ENCODE measurements at regions not wholly inside any gene's neighbourhood (a gene's known extent, or its start where the extent isn't known, plus 50 kb on each side); places are given as distances from the start of the nearest gene placed in this dataset.

- H3K18ac ChIP-seq (ENCODE audit: insufficient read length, low read depth, low read length), result no peak overlapping the region
- H2AK5ac ChIP-seq (ENCODE audit: insufficient read length, low read length), result no peak overlapping the region
- no peak overlapping the region for H3K56ac ChIP-seq (ENCODE audit: insufficient read length, low read depth, low read length)
- no peak overlapping the region for H3K4me2 ChIP-seq (ENCODE audit: insufficient read depth, insufficient read length, low read length)
- H3K23me2 ChIP-seq (ENCODE audit: insufficient read length, low read depth, low read length, poor library complexity, severe bottlenecking), result no peaks in the 10 kb centered on the region
- H2BK12ac ChIP-seq (ENCODE audit: insufficient read length, low read depth, low read length), result no peak overlapping the region
- H4K20me1 ChIP-seq (ENCODE audit: control insufficient read depth, insufficient read depth, insufficient read length), result no peaks in the 10 kb centered on the region
- peaks cover 14 to 18% of the 10 kb centered on the region in 2 experiments for H3K4me1 Mint-ChIP-seq
- no peak overlapping the region for H3T11ph ChIP-seq (ENCODE audit: low read length)
- no peak overlapping the region for H3K23ac ChIP-seq (ENCODE audit: insufficient read length, low read depth, low read length)
- no peak for DNase-seq
- no peak overlapping the region for H3K9ac ChIP-seq (ENCODE audit: extremely low read depth, insufficient read length, low read length)
- no peak overlapping the region for H2BK120ac ChIP-seq (ENCODE audit: low read depth, low read length, poor library complexity, severe bottlenecking)
- H4K8ac ChIP-seq (replicated peaks; ENCODE audit: insufficient read length, low read depth, low read length), result no peak overlapping the region
- H2BK5ac ChIP-seq (ENCODE audit: insufficient read length, low read length), result no peak overlapping the region
- no peaks in the 10 kb centered on the region for H3K79me1 ChIP-seq (ENCODE audit: insufficient read depth, low read depth, low read length, poor library complexity, severe bottlenecking)
- no peak overlapping the region for H3K27ac ChIP-seq (ENCODE audit: insufficient read length, low read depth, low read length)
- no peak overlapping the region for H3K4ac ChIP-seq (ENCODE audit: low read depth, low read length)
- peaks cover 6 to 8% of the 10 kb centered on the region in 2 experiments for H3K9me3 Mint-ChIP-seq
- no peak overlapping the region for H3K14ac ChIP-seq (ENCODE audit: insufficient read depth, low read length)
- H3K4me3 Mint-ChIP-seq, result no peak overlapping the region
- H3K27me3 Mint-ChIP-seq (ENCODE audit: low read depth), result peaks cover 1% of the 10 kb centered on the region; the same call in 1 of the 2 replicates
- H3K36me3 Mint-ChIP-seq (ENCODE audit: insufficient read depth in 1 of 3, low read depth in 3 of 3), result peaks cover 2 to 7% (median 3%) of the 10 kb centered on the region in 3 experiments; a peak in 6 of 7 replicates
- H3K79me2 ChIP-seq (ENCODE audit: insufficient read depth, low read length), result no peaks in the 10 kb centered on the region
- no peak overlapping the region; a peak in 1 of 7 replicates for H3K27ac Mint-ChIP-seq
- H4K5ac ChIP-seq (ENCODE audit: insufficient read length, low read depth, low read length), result no peak overlapping the region
- no peaks in the 10 kb centered on the region for H3K27me3 ChIP-seq (ENCODE audit: insufficient read depth, low read length)
- no peak overlapping the region for H2BK20ac ChIP-seq (ENCODE audit: low read depth, low read length, poor library complexity, severe bottlenecking)
- H3K4me1 ChIP-seq (ENCODE audit: insufficient read depth, low read length), result peaks cover 4% of the 10 kb centered on the region; the same call in 1 of the 2 replicates
- TF ChIP-seq, protein P1, sequence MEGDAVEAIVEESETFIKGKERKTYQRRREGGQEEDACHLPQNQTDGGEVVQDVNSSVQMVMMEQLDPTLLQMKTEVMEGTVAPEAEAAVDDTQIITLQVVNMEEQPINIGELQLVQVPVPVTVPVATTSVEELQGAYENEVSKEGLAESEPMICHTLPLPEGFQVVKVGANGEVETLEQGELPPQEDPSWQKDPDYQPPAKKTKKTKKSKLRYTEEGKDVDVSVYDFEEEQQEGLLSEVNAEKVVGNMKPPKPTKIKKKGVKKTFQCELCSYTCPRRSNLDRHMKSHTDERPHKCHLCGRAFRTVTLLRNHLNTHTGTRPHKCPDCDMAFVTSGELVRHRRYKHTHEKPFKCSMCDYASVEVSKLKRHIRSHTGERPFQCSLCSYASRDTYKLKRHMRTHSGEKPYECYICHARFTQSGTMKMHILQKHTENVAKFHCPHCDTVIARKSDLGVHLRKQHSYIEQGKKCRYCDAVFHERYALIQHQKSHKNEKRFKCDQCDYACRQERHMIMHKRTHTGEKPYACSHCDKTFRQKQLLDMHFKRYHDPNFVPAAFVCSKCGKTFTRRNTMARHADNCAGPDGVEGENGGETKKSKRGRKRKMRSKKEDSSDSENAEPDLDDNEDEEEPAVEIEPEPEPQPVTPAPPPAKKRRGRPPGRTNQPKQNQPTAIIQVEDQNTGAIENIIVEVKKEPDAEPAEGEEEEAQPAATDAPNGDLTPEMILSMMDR (conservative IDR thresholded peaks at IDR 0.05), result no peak
- no peak overlapping the region for H2BK15ac ChIP-seq (ENCODE audit: low read depth, low read length)
- no CpG with 5 or more reads among the region's 6 CpGs for WGBS (ENCODE audit: extremely low coverage, insufficient read length, low lambda C conversion rate)
- H3K9me3 ChIP-seq (ENCODE audit: control insufficient read depth, low read depth, low read length), result peaks cover 1% of the 10 kb centered on the region
- no peak overlapping the region for H4K91ac ChIP-seq (ENCODE audit: insufficient read length, low read depth, low read length)
- H2AFZ ChIP-seq (ENCODE audit: low read length), result no peak overlapping the region
Observed at GRCh38 chr6:106730718-106731117, 101.3 kb downstream of the QRSL1 start.

Data from H9 (cell line).